ENCODE measurements at regions not wholly inside any gene's neighbourhood (a gene's known extent, or its start where the extent isn't known, plus 50 kb on each side); places are given as distances from the start of the nearest gene placed in this dataset.

DNA sequence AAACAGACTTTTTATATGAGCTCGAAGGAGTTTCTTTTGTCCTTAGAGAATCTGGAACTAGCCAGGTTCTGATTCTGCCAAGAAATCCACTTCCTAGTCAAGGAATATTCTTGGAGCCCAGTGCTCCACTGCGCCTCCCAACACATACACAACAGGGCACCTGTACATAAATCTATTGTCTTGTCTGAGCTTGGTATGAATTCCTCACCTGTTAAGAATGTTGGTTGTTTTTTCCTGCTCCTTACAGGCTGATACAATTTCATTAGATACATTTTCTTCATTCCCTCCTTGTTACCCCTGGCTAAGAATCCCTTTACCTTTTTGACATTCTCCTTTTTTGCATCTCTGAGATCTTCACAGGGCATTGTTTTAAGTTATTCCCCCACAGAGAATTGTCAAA, 56.0 kb upstream of the FZD7 start:
- no peak overlapping the region for H3K27ac ChIP-seq (ENCODE audit: insufficient read depth in 1 of 2, low read depth in 1 of 2, low read length in 2 of 2, poor library complexity in 1 of 2, severe bottlenecking in 2 of 2)
- no peaks in the 10 kb centered on the region for H3K9me3 ChIP-seq (ENCODE audit: control extremely low read depth in 1 of 5, control insufficient read depth in 4 of 5, insufficient read depth in 2 of 5, low read depth in 1 of 5, low read length in 4 of 5)
- no peaks in the 10 kb centered on the region for H3K36me3 ChIP-seq (ENCODE audit: control insufficient read depth in 4 of 4, insufficient read depth in 4 of 4, low read length in 3 of 4)
- H3K4me3 ChIP-seq (ENCODE audit: control insufficient read depth in 1 of 7, extremely low read depth in 1 of 7, insufficient read depth in 4 of 7, low read depth in 2 of 7, low read length in 6 of 7): no peak overlapping the region
- CTCF ChIA-PET: interaction anchor here (1.7 kb wide), 1 partner anchor 13 kb away, joined by 4 read pairs; no protein-coding TSS in a partner anchor
- no peaks in the 10 kb centered on the region for H3K4me1 ChIP-seq (ENCODE audit: control extremely low read depth in 1 of 4, control insufficient read depth in 4 of 4, insufficient read depth in 4 of 4, low read length in 3 of 4)
- DNase-seq: no peak
- no peaks in the 10 kb centered on the region for H3K27me3 ChIP-seq (replicated peaks in 2 of 5; ENCODE audit: control insufficient read depth in 4 of 5, insufficient read depth in 5 of 5, low read length in 4 of 5)
- WGBS (ENCODE audit: insufficient coverage): no CpG with 5 or more reads among the region's 2 CpGs
- POLR2A ChIA-PET: no interaction called here

DNA sequence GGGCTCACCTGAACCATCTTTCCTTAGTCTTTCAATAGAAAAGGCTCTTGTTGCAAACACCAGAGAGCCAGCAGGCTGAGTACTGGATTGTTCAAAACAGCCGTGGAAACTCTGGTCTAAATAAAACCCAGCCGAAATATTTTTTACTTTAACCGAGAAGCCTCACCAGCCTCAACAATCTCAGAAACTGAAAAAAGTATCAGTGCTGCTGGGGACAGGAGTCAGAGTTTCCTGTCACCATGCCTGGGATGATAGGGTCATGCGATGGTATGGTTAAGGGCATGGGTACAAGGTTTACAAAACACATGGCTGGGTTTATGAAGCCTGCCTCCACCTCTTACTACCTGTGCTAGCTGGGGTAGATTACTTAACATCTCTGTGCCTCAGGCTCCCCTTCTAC, 55.3 kb upstream of the FZD7 start:
- Histone ChIP-seq H3K9me3 (ENCODE audit: control extremely low read depth in 1 of 5, control insufficient read depth in 4 of 5, insufficient read depth in 2 of 5, low read depth in 1 of 5, low read length in 4 of 5) (no peaks in the 10 kb centered on the region), H3K36me3 (ENCODE audit: control insufficient read depth in 4 of 4, insufficient read depth in 4 of 4, low read length in 3 of 4) (no peaks in the 10 kb centered on the region), H3K27ac (ENCODE audit: insufficient read depth in 1 of 2, low read depth in 1 of 2, low read length in 2 of 2, poor library complexity in 1 of 2, severe bottlenecking in 2 of 2) (no peak overlapping the region), H3K27me3 (replicated peaks in 2 of 5; ENCODE audit: control insufficient read depth in 4 of 5, insufficient read depth in 5 of 5, low read length in 4 of 5) (no peaks in the 10 kb centered on the region), H3K4me3 (ENCODE audit: control insufficient read depth in 1 of 7, extremely low read depth in 1 of 7, insufficient read depth in 4 of 7, low read depth in 2 of 7, low read length in 6 of 7) (no peak overlapping the region), H3K4me1 (ENCODE audit: control extremely low read depth in 1 of 4, control insufficient read depth in 4 of 4, insufficient read depth in 4 of 4, low read length in 3 of 4) (no peaks in the 10 kb centered on the region)
- no peak for DNase-seq
- ChIA-PET POLR2A (no interaction called here), CTCF (interaction anchor here (1.7 kb wide), 1 partner anchor 14 kb away, joined by 4 read pairs; no protein-coding TSS in a partner anchor)
- 100% methylated on average over 3 of the region's 4 CpGs for WGBS (ENCODE audit: insufficient coverage)

- POLR2A ChIA-PET: no interaction called here
- H3K27me3 ChIP-seq (replicated peaks in 2 of 5; ENCODE audit: control insufficient read depth in 4 of 5, insufficient read depth in 5 of 5, low read length in 4 of 5): no peaks in the 10 kb centered on the region
- WGBS (ENCODE audit: insufficient coverage): 100% methylated on average over 2 of the region's 4 CpGs
These were observed 54.7 kb upstream of the FZD7 start for GRCh38 chr2:201978986-201979385.

GRCh38 chr2:201980389-201980821, 53.2 kb upstream of the FZD7 start:
- Histone ChIP-seq H3K4me1 (ENCODE audit: control extremely low read depth in 1 of 4, control insufficient read depth in 4 of 4, insufficient read depth in 4 of 4, low read length in 3 of 4) (peaks cover 0 to 12% (median 10%) of the 10 kb centered on the region in 4 experiments), H3K36me3 (ENCODE audit: control insufficient read depth in 4 of 4, insufficient read depth in 4 of 4, low read length in 3 of 4) (no peaks in the 10 kb centered on the region), H3K27ac (ENCODE audit: insufficient read depth in 1 of 2, low read depth in 1 of 2, low read length in 2 of 2, poor library complexity in 1 of 2, severe bottlenecking in 2 of 2) (no peak overlapping the region), H3K27me3 (replicated peaks in 2 of 5; ENCODE audit: control insufficient read depth in 4 of 5, insufficient read depth in 5 of 5, low read length in 4 of 5) (no peaks in the 10 kb centered on the region), H3K4me3 (ENCODE audit: control insufficient read depth in 1 of 7, extremely low read depth in 1 of 7, insufficient read depth in 4 of 7, low read depth in 2 of 7, low read length in 6 of 7) (no peak overlapping the region), H3K9me3 (ENCODE audit: control extremely low read depth in 1 of 5, control insufficient read depth in 4 of 5, insufficient read depth in 2 of 5, low read depth in 1 of 5, low read length in 4 of 5) (no peaks in the 10 kb centered on the region)
- 88% methylated on average over 4 of the region's 8 CpGs for WGBS (ENCODE audit: insufficient coverage)
- no peak for DNase-seq
- CTCF ChIA-PET: interaction anchor here (1.3 kb wide), 1 partner anchor 9 kb away, joined by 4 read pairs; no protein-coding TSS in a partner anchor
- POLR2A ChIA-PET: interaction anchor here (0.7 kb wide), 1 partner anchor 22 kb away, joined by 7 read pairs; no protein-coding TSS in a partner anchor

More at GRCh38 chr2:201978986-201979385, 54.7 kb upstream of the FZD7 start:
- Histone ChIP-seq H3K36me3 (ENCODE audit: control insufficient read depth in 4 of 4, insufficient read depth in 4 of 4, low read length in 3 of 4) (no peaks in the 10 kb centered on the region), H3K4me1 (ENCODE audit: control extremely low read depth in 1 of 4, control insufficient read depth in 4 of 4, insufficient read depth in 4 of 4, low read length in 3 of 4) (no peaks in the 10 kb centered on the region), H3K4me3 (ENCODE audit: control insufficient read depth in 1 of 7, extremely low read depth in 1 of 7, insufficient read depth in 4 of 7, low read depth in 2 of 7, low read length in 6 of 7) (no peak overlapping the region), H3K9me3 (ENCODE audit: control extremely low read depth in 1 of 5, control insufficient read depth in 4 of 5, insufficient read depth in 2 of 5, low read depth in 1 of 5, low read length in 4 of 5) (no peaks in the 10 kb centered on the region), H3K27ac (ENCODE audit: insufficient read depth in 1 of 2, low read depth in 1 of 2, low read length in 2 of 2, poor library complexity in 1 of 2, severe bottlenecking in 2 of 2) (no peak overlapping the region)
- CTCF ChIA-PET: interaction anchor here (1.7 kb wide), 1 partner anchor 14 kb away, joined by 4 read pairs; no protein-coding TSS in a partner anchor
- no peak for DNase-seq

DNA sequence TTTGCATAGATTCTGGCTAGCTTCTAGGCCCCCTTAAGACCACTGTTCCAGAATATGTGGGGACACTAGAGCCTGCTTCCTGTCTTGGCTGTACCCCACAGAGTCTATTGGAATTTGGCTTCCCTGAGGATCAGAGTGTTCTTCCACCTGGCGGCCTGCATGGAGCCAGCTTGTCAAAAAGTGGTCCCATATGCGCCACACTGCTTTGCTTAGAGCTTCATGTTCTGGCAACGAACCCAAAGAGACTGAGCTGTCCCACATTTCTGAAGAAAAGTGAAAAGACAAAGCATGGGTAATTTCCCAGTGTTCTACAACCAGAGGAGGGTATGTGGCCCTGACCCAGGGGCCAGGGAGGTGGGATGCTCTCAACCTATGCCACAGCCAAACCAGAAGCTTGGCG, 52.7 kb upstream of the FZD7 start:
- WGBS (ENCODE audit: insufficient coverage): 100% methylated on average over 4 of the region's 4 CpGs
- no peak overlapping the region for H3K27ac ChIP-seq (ENCODE audit: insufficient read depth in 1 of 2, low read depth in 1 of 2, low read length in 2 of 2, poor library complexity in 1 of 2, severe bottlenecking in 2 of 2)
- no peaks in the 10 kb centered on the region for H3K9me3 ChIP-seq (ENCODE audit: control extremely low read depth in 1 of 5, control insufficient read depth in 4 of 5, insufficient read depth in 2 of 5, low read depth in 1 of 5, low read length in 4 of 5)
- DNase-seq: no peak
- H3K27me3 ChIP-seq (replicated peaks in 2 of 5; ENCODE audit: control insufficient read depth in 4 of 5, insufficient read depth in 5 of 5, low read length in 4 of 5): no peaks in the 10 kb centered on the region
- H3K36me3 ChIP-seq (ENCODE audit: control insufficient read depth in 4 of 4, insufficient read depth in 4 of 4, low read length in 3 of 4): no peaks in the 10 kb centered on the region
- ChIA-PET POLR2A (no interaction called here), CTCF (interaction anchor here (0.8 to 1.6 kb wide), 3 partner anchors 9 to 198 kb away, joined by 3 to 7 read pairs (median 4); no protein-coding TSS in a partner anchor)
- peaks cover 0 to 18% (median 14%) of the 10 kb centered on the region in 4 experiments for H3K4me1 ChIP-seq (ENCODE audit: control extremely low read depth in 1 of 4, control insufficient read depth in 4 of 4, insufficient read depth in 4 of 4, low read length in 3 of 4)
- H3K4me3 ChIP-seq (ENCODE audit: control insufficient read depth in 1 of 7, extremely low read depth in 1 of 7, insufficient read depth in 4 of 7, low read depth in 2 of 7, low read length in 6 of 7): no peak overlapping the region

DNA sequence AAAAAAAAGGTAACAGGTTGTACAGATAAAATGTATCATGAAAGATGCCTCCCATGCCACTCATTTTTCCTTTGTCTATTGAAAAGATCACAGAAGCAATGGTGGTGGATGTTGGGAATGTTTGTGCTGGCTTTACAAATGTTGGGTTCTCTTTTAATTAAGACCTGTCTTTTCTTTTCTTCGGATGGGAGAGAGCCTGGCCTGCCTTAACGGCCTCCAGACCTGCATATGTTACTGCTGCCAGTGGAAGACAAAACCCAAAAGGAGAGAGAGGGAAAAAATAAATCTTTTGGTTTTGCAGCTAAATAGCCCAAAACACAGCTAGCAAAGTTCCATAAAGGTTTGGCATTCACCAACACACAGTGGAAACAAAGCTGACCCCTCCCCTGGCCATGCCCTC, 50.5 kb upstream of the FZD7 start:
- H3K36me3 ChIP-seq (ENCODE audit: control insufficient read depth in 4 of 4, insufficient read depth in 4 of 4, low read length in 3 of 4): no peaks in the 10 kb centered on the region
- CTCF ChIA-PET: no interaction called here
- DNase-seq: no peak
- peaks cover 0 to 26% (median 16%) of the 10 kb centered on the region in 4 experiments for H3K4me1 ChIP-seq (ENCODE audit: control extremely low read depth in 1 of 4, control insufficient read depth in 4 of 4, insufficient read depth in 4 of 4, low read length in 3 of 4)
- no peak overlapping the region for H3K4me3 ChIP-seq (ENCODE audit: control insufficient read depth in 1 of 7, extremely low read depth in 1 of 7, insufficient read depth in 4 of 7, low read depth in 2 of 7, low read length in 6 of 7)
- 100% methylated on average over 1 of the region's 2 CpGs for WGBS (ENCODE audit: insufficient coverage)
- H3K27me3 ChIP-seq (replicated peaks in 2 of 5; ENCODE audit: control insufficient read depth in 4 of 5, insufficient read depth in 5 of 5, low read length in 4 of 5): no peaks in the 10 kb centered on the region
- H3K27ac ChIP-seq (ENCODE audit: insufficient read depth in 1 of 2, low read depth in 1 of 2, low read length in 2 of 2, poor library complexity in 1 of 2, severe bottlenecking in 2 of 2): no peak overlapping the region
- POLR2A ChIA-PET: interaction anchor here (0.7 kb wide), 1 partner anchor 26 kb away, joined by 3 read pairs; no protein-coding TSS in a partner anchor
- H3K9me3 ChIP-seq (ENCODE audit: control extremely low read depth in 1 of 5, control insufficient read depth in 4 of 5, insufficient read depth in 2 of 5, low read depth in 1 of 5, low read length in 4 of 5): no peaks in the 10 kb centered on the region

- ChIA-PET POLR2A (interaction anchor here (0.7 kb wide), 1 partner anchor 25 kb away, joined by 3 read pairs; no protein-coding TSS in a partner anchor), CTCF (no interaction called here)
- Histone ChIP-seq H3K4me3 (ENCODE audit: control insufficient read depth in 1 of 7, extremely low read depth in 1 of 7, insufficient read depth in 4 of 7, low read depth in 2 of 7, low read length in 6 of 7) (no peak overlapping the region), H3K27me3 (replicated peaks in 2 of 5; ENCODE audit: control insufficient read depth in 4 of 5, insufficient read depth in 5 of 5, low read length in 4 of 5) (no peaks in the 10 kb centered on the region), H3K27ac (ENCODE audit: insufficient read depth in 1 of 2, low read depth in 1 of 2, low read length in 2 of 2, poor library complexity in 1 of 2, severe bottlenecking in 2 of 2) (no peak overlapping the region), H3K9me3 (ENCODE audit: control extremely low read depth in 1 of 5, control insufficient read depth in 4 of 5, insufficient read depth in 2 of 5, low read depth in 1 of 5, low read length in 4 of 5) (no peaks in the 10 kb centered on the region), H3K4me1 (ENCODE audit: control extremely low read depth in 1 of 4, control insufficient read depth in 4 of 4, insufficient read depth in 4 of 4, low read length in 3 of 4) (peaks cover 0 to 26% (median 16%) of the 10 kb centered on the region in 4 experiments), H3K36me3 (ENCODE audit: control insufficient read depth in 4 of 4, insufficient read depth in 4 of 4, low read length in 3 of 4) (no peaks in the 10 kb centered on the region)
- 95% methylated on average over 5 of the region's 7 CpGs for WGBS (ENCODE audit: insufficient coverage)
- DNase-seq: no peak
These were observed 49.9 kb upstream of the FZD7 start for GRCh38 chr2:201983800-201984199.

Measured in common myeloid progenitor, CD34-positive (primary cell).